GM21423 (cell line): ENCODE measurements at regions not wholly inside any gene's neighbourhood (a gene's known extent, or its start where the extent isn't known, plus 50 kb on each side); places are given as distances from the start of the nearest gene placed in this dataset.

ENCODE experiments used
- ATAC-seq: cut with Tn5 transposase; IDR thresholded peaks from one replicate; pipeline ENCODE4 v1.9.1; 2021; ENCODE audit warnings: mild to moderate bottlenecking, moderate library complexity; ENCODE audit not compliant: unreplicated experiment

- no peak for ATAC-seq
These were observed 95.3 kb upstream of the PAQR3 start for GRCh38 chr4:79034544-79034943.

GRCh38 chr4:79030973-79031372 is 91.7 kb upstream of the PAQR3 start:
- no peak for ATAC-seq

- ATAC-seq: no peak
These were observed 88.4 kb upstream of the PAQR3 start for GRCh38 chr4:79027656-79028055.

- ATAC-seq: no peak
These were observed 85.9 kb upstream of the PAQR3 start for GRCh38 chr4:79025170-79025569.

- no peak for ATAC-seq
These were observed 84.8 kb upstream of the PAQR3 start for GRCh38 chr4:79023799-79024770.

- ATAC-seq: no peak
These were observed 83.3 kb upstream of the PAQR3 start for GRCh38 chr4:79022529-79022928.

- no peak for ATAC-seq
These were observed 78.2 kb upstream of the PAQR3 start for GRCh38 chr4:79017481-79017880.

- ATAC-seq: no peak
These were observed 77.6 kb upstream of the PAQR3 start for GRCh38 chr4:79016878-79017277.

- ATAC-seq: no peak
These were observed 76.2 kb upstream of the PAQR3 start for GRCh38 chr4:79015411-79015810.

GRCh38 chr4:79014230-79014629 is 75.0 kb upstream of the PAQR3 start:
- no peak for ATAC-seq

GRCh38 chr4:79013756-79014155 is 74.5 kb upstream of the PAQR3 start:
- ATAC-seq: no peak

- no peak for ATAC-seq
These were observed 51.9 kb upstream of the PAQR3 start for GRCh38 chr4:78990938-78991810.

- ATAC-seq: no peak
These were observed 50.5 kb upstream of the PAQR3 start for GRCh38 chr4:78989697-78990270.
